ENCODE measurements at regions not wholly inside any gene's neighbourhood (a gene's known extent, or its start where the extent isn't known, plus 50 kb on each side); places are given as distances from the start of the nearest gene placed in this dataset.
"Not testable (repeated sequence)": the region's sequence is repeated elsewhere in the genome, so short reads cannot be mapped to it uniquely, and the experiment has no call there.

DNA sequence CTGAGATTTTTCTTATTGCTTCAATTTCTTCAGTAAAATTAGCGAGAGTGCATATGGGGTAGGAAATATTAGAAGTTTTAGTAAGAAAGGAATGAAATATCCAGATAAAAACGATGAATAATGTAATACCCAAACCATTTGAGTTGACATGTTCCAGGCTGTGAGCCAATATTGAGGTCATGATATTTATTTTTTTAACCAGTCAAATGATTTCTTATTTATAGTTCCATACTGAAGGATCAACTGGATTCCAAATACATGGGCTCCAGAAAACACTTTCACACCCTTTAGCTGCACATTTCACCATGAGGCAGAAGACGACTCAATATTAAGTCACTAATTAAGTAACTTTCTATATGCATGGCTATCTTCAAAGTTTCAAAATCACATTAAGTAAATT is 312.5 kb downstream of the PPP1R3A start:
- Histone ChIP-seq H3K27me3 (no peaks in the 10 kb centered on the region), H3K9me3 (no peaks in the 10 kb centered on the region), H3K4me3 (no peak overlapping the region), H3K9ac (ENCODE audit: low read depth in 2 of 2, low read length in 2 of 2) (no peak overlapping the region), H3K36me3 (no peaks in the 10 kb centered on the region), H3K4me1 (no peaks in the 10 kb centered on the region), H3K27ac (no peak overlapping the region)
- intact Hi-C loops (cut with DNase I), result no loop called here
- TF ChIP-seq CTCF (IDR thresholded peaks at IDR 0.05), result no peak
- DNase-seq, result no peak

GRCh38 chr7:113600428-113600827 is 318.4 kb downstream of the PPP1R3A start:
- H3K4me1 ChIP-seq; DNase-seq; H3K4me3 ChIP-seq; H3K27ac ChIP-seq; intact Hi-C loops (cut with DNase I); H3K9ac ChIP-seq (ENCODE audit: low read depth in 2 of 2, low read length in 2 of 2); H3K27me3 ChIP-seq; H3K9me3 ChIP-seq; H3K36me3 ChIP-seq: not testable (repeated sequence)

GRCh38 chr7:113593455-113593854 is 325.4 kb downstream of the PPP1R3A start:
- H3K9ac ChIP-seq (ENCODE audit: low read depth in 2 of 2, low read length in 2 of 2); intact Hi-C loops (cut with DNase I); H3K4me1 ChIP-seq; H3K27me3 ChIP-seq; H3K9me3 ChIP-seq; H3K27ac ChIP-seq; DNase-seq; H3K36me3 ChIP-seq; H3K4me3 ChIP-seq: not testable (repeated sequence)

DNA sequence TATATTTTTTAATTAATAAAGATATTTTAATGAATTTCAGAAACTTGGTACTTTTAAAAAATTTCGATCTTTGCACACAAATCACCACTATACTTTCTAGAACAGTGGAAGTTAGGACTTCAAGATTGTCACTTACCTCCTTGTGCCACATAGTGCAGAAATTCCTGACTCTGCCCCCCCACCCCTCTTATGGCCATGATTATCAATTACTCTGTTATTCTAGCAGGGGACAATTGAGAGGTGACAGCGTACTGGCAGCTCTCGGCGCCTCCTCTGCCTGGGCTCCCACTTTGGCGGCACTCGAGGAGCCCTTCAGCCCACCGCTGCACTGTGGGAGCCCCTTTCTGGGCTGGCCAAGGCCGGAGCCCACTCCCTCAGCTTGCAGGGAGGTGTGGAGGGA is 325.9 kb downstream of the PPP1R3A start:
- H3K36me3 ChIP-seq; H3K4me3 ChIP-seq; H3K27ac ChIP-seq; H3K9ac ChIP-seq (ENCODE audit: low read depth in 2 of 2, low read length in 2 of 2); H3K9me3 ChIP-seq; H3K4me1 ChIP-seq; intact Hi-C loops (cut with DNase I); DNase-seq; H3K27me3 ChIP-seq: not testable (repeated sequence)

DNA sequence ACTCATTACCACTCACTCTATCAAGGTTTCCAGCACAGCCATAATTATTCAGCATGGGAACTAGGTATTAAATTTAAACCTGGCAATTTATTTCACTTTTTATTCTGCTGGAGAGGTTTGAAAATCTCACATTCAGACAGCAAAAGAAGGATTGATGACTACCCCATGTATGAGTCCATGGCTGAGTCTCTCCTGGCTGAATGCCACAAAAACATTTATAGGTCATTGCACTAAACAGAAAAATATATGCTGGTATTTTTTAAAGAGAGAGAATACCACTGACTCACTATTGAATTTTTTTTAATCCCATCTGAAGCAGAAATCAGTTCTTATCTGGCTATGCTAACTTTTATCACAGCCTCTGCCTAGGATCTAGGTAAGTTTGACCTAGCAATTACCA is 336.3 kb downstream of the PPP1R3A start:
- Histone ChIP-seq H3K4me3 (no peak overlapping the region), H3K4me1 (no peaks in the 10 kb centered on the region), H3K36me3 (no peaks in the 10 kb centered on the region), H3K27me3 (no peaks in the 10 kb centered on the region), H3K9me3 (no peaks in the 10 kb centered on the region), H3K27ac (no peak overlapping the region), H3K9ac (ENCODE audit: low read depth in 2 of 2, low read length in 2 of 2) (no peak overlapping the region)
- no peak for DNase-seq
- intact Hi-C loops (cut with DNase I), result no loop called here
- TF ChIP-seq CTCF (IDR thresholded peaks at IDR 0.05), result no peak

GRCh38 chr7:113563257-113563656 is 355.6 kb downstream of the PPP1R3A start:
- DNase-seq; H3K27me3 ChIP-seq; H3K27ac ChIP-seq; H3K9ac ChIP-seq (ENCODE audit: low read depth in 2 of 2, low read length in 2 of 2); H3K4me3 ChIP-seq; H3K36me3 ChIP-seq; intact Hi-C loops (cut with DNase I); H3K9me3 ChIP-seq; H3K4me1 ChIP-seq: not testable (repeated sequence)

GRCh38 chr7:113562801-113563200 is 356.0 kb downstream of the PPP1R3A start:
- DNase-seq, result no peak
- intact Hi-C loops (cut with DNase I), result no loop called here
- H3K9me3 ChIP-seq, result no peaks in the 10 kb centered on the region

More at GRCh38 chr7:113562801-113563200, 356.0 kb downstream of the PPP1R3A start:
- Histone ChIP-seq H3K27ac (no peak overlapping the region), H3K36me3 (no peaks in the 10 kb centered on the region), H3K27me3 (no peaks in the 10 kb centered on the region), H3K4me1 (no peaks in the 10 kb centered on the region), H3K9ac (ENCODE audit: low read depth in 2 of 2, low read length in 2 of 2) (no peak overlapping the region), H3K4me3 (no peak overlapping the region)
- TF ChIP-seq CTCF (IDR thresholded peaks at IDR 0.05), result no peak
